SHP77 (cell line): ENCODE measurements at regions not wholly inside any gene's neighbourhood (a gene's known extent, or its start where the extent isn't known, plus 50 kb on each side); places are given as distances from the start of the nearest gene placed in this dataset.

Experiments
- DNase-seq, 2 experiments: peaks; one replicate each; lab custom pipeline; 2025; lab: John Stamatoyannopoulos, UW

- no peak for DNase-seq
Observed at GRCh38 chr5:73374520-73375190, 73.9 kb downstream of the FOXD1 start.

GRCh38 chr5:73373814-73374510, 74.6 kb downstream of the FOXD1 start:
- no peak for DNase-seq

DNA sequence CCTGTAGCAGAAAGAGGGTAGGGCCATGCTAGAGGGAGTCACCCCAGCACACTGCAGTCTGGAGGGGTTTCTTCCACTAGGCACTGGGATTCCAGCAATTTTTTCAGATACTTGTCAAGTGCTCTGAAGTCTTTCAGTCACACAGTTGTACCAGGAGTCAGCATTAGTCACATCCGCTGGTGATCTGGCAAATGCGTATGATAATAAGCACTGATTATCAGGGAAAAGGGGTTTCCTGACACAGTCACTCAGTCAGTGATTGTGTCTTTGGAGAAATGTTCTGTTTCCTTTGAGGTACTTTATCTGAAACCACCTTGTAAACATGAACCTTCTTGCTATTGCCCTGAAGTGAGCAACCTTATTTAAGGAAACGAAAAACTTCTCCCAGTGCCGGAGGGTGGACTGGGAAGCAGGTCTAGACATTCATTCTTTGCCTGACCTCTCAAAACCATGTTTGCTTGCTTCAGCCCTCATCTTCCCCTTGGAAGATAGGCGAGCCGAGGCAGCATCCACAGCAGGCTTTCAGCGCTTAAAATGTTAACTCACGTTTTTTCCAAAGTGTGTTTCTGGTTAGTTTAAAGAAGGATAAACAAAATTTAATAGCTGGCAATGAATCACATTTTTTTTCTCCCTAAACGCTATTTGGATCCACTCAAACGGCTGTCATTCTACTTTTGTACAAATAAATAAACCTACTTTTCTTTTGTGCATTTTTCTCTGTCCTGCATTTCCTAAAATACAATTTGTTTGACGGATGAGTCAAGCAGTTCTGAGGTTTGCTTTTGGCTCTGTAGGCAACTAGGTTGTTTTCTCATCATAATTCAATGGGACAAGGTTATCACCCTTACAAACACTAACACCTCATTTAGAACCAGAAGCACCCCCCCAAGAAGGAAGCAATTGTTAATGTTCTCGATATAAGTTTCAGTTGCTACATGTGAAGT, 77.7 kb downstream of the FOXD1 start:
- DNase-seq: no peak

DNA sequence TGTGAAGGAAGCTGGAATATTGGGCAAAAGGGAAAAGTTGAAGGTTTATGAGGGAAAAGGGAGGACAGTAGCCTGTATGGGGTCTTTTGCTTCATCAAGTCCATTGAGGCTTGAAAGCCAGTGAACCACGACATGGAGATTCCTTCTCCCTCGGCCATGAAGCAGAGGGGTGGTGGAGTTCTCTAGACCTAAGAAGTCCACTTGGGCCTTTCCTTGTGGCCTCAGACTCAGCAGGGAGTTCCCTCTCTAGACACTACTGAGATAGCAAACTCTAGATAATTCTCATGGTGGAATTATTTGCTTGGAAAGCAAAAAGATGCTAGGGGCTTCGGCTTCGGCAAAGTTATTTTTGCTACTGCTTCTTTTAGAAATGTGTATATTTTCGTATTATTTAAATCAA, 78.5 kb downstream of the FOXD1 start:
- DNase-seq: no peak

DNA sequence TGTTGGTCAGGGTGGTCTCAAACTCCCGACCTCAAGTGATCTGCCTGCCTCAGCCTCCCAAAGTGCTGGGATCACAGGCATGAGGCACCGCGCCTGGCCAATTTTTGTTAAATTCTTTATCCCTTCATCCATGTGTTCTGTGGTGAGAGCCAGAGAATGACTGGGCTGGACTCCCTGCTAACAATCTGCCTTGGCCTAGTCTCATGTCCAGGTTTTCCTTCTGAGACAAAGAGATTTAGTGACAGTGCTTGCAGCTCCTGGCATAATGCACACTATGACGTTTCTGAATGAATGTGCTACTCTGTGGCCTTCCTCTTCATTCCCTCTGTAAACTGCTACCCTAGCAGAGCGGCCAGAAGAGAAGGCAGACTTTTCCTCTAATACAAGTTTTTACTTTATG, 79.3 kb downstream of the FOXD1 start:
- DNase-seq: no peak

- DNase-seq: no peak
Observed at GRCh38 chr5:73367650-73368049, 80.9 kb downstream of the FOXD1 start.

- no peak for DNase-seq
Observed at GRCh38 chr5:73365990-73366667, 82.4 kb downstream of the FOXD1 start.

GRCh38 chr5:73365301-73365853, 83.2 kb downstream of the FOXD1 start:
- no peak for DNase-seq

DNA sequence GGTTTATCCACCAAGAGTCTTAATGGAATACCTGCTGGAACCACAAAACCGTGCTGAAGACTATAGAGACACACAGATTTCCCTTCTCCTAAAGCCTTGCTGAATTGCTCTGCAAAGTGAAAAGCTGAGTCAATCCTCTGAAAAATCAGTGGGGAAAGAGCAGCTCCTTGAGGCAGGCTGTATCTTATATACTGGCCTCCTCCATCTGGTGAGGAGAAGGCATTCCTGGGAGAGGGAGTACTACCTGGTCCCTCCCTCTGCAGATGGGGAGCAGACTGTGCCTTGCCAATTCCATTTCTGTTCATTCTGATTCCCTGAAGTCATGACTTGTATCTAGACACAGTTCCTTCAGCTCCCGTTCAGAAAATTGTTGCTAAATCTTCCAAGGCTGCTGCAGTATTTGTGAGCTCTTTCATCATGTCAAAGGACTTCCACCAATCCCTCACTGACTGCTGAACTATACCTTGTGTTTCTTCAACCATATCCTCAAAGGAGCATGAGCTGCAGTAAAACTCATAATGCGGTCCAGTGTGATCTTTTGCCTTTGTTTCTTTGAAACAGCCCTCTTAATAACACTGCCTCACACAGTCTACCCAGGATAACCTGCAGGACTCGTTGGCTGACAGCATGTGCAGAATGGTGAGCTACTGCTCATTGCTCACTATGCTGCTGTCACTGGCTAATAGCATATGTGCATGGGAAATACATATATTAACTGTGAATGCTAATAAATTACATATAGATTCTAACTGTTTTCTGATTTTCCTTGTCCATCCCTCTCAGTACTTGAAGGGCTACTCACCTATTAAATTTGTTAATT, 84.5 kb downstream of the FOXD1 start:
- DNase-seq: no peak

DNA sequence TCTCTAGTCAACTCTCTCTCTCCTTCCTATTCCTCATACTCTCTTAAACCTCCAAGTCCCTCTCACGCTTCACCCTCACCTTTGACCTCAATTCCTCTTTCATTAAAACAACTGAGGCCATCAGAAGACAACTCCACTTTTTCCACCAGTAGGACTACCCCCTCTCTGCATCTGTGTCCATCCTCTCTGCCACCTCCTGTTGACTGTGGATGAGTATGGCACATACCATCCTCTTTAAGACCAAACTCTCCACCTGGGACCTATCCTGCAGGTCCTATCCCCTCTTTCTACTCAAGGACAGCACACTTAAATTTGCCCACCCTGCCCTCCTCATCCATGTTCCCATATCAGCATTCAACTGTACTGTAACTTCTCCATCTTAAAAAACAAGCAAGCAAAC, 89.2 kb downstream of the FOXD1 start:
- DNase-seq: no peak

- no peak for DNase-seq
Observed at GRCh38 chr5:73358366-73358765, 90.2 kb downstream of the FOXD1 start.

GRCh38 chr5:73357576-73357975, 91.0 kb downstream of the FOXD1 start:
- no peak for DNase-seq

DNA sequence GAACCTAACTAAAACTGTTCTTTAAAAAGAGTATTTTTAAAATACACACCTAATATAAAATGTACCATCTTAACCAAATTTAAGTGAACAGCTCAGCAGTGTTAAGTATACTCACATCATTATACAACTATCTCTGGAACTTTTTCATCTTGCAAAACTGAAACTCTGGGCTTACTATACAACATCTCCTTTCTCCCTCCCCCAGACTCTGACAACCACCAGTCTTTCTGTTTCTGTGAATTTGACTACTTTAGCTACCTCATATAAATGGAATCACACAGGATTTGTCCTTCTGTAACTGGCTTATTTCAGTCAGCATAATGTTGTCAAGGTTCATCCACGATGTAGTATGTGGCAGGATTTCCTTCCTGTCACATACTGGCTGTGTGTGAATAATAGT, 93.5 kb downstream of the FOXD1 start:
- no peak for DNase-seq

DNA sequence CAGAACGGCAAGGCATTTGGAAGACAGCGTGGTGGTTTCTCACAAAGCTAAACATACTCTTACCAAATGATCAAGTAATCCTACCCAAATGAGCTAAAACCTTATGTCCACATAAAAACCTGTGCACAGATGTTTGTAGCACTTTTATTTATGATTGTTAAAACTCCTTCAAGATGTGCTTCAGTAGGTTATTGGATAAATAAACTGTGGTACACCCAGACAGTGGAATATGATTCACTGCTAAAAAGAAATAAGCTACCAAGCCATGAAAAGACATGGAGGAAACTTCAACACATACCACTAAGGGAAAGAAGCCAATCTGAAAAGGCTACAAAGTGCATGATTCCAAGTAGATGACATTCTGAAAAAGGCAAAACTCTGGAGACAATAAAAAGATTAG, 94.2 kb downstream of the FOXD1 start:
- no peak for DNase-seq

GRCh38 chr5:73352649-73353230, 95.8 kb downstream of the FOXD1 start:
- DNase-seq: no peak

DNA sequence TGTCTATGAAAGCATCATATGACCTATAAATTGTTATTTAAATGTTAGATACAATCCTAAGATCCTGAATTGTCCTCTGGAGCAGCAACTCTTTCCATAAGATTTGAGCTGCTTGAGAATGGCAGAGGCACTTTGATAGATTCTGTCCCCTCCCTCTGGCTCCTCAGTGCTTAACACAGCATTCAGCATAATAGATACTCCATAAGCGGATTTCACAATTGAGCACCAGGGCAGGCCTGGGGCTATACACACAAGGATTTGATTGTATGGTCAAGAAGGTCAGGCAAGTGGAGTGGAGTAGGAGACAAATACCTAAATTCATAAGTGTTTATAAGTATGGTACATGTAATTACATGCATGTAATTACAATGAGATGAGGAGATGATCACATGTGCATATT, 96.3 kb downstream of the FOXD1 start:
- DNase-seq: no peak

- no peak for DNase-seq
Observed at GRCh38 chr5:73351593-73351992, 97.0 kb downstream of the FOXD1 start.

GRCh38 chr5:73346878-73347408, 101.6 kb downstream of the FOXD1 start:
- DNase-seq: no peak

DNA sequence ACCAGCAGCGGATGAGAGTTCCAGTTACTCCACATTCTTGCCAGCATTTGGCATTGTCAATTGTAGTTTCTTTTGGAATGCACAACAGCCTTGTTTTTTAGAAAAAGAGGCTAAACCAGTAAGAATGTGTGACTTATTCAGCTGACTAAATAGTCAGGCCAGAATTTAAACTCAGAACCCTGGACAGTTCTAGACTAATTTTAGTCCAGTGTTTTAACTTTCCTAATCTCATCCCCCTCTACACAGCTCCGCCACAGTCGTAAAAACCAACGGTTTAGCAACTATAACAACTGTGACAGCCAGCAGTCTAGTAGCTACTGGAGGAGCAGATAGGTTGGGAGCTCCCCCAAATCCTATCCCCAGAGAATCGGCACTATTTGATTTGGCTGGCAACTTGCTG, 103.7 kb downstream of the FOXD1 start:
- no peak for DNase-seq

GRCh38 chr5:73339711-73340110, 108.9 kb downstream of the FOXD1 start:
- no peak for DNase-seq
